ENCODE measurements at regions not wholly inside any gene's neighbourhood (a gene's known extent, or its start where the extent isn't known, plus 50 kb on each side); places are given as distances from the start of the nearest gene placed in this dataset.

GRCh38 chr11:27239305-27239942, 123.6 kb downstream of the CCDC34 start:
- H4K20me1 ChIP-seq (ENCODE audit: insufficient read depth, low read length), result no peaks in the 10 kb centered on the region
- H3K4me3 ChIP-seq (ENCODE audit: low read depth, low read length, poor library complexity, severe bottlenecking), result no peak overlapping the region
- intact Hi-C loops (cut with micrococcal nuclease; ENCODE audit: unreplicated experiment), result no loop called here
- no peaks in the 10 kb centered on the region for H3K36me3 ChIP-seq (ENCODE audit: insufficient read depth, low read length)
- no peaks in the 10 kb centered on the region for H3K9me3 ChIP-seq (ENCODE audit: low read length)
- ChIA-PET CTCF (ENCODE audit: unreplicated experiment) (no interaction called here), POLR2A (no interaction called here)
- DNase-seq (ENCODE audit: low spot score), result no peak
- no peak overlapping the region for H3K27ac ChIP-seq (ENCODE audit: low read depth, low read length, poor library complexity, severe bottlenecking)
- H2AFZ ChIP-seq (ENCODE audit: low read length), result no peak overlapping the region
- H3K9me2 ChIP-seq (ENCODE audit: insufficient read depth, low read length), result no peaks in the 10 kb centered on the region
- H3K4me2 ChIP-seq (ENCODE audit: low read length), result no peak overlapping the region
- no peaks in the 10 kb centered on the region for H3K79me2 ChIP-seq (ENCODE audit: insufficient read depth, low read depth, low read length)
- peaks cover 9% of the 10 kb centered on the region for H3K4me1 ChIP-seq (ENCODE audit: insufficient read depth, low read length, poor library complexity, severe bottlenecking)
- no TSS peak for BruUV-seq (replicated peaks)
- TF ChIP-seq EZH2phosphoT487 (IDR thresholded peaks at IDR 0.05; ENCODE audit: borderline replicate concordance, low read depth, low read length), result no peak
- no peak for TF ChIP-seq CTCF (conservative IDR thresholded peaks at IDR 0.05; ENCODE audit: low read length)

GRCh38 chr11:27238811-27239210, 124.2 kb downstream of the CCDC34 start:
- Histone ChIP-seq H3K36me3 (ENCODE audit: insufficient read depth, low read length) (no peaks in the 10 kb centered on the region), H3K79me2 (ENCODE audit: insufficient read depth, low read depth, low read length) (no peaks in the 10 kb centered on the region), H4K20me1 (ENCODE audit: insufficient read depth, low read length) (no peaks in the 10 kb centered on the region), H2AFZ (ENCODE audit: low read length) (no peak overlapping the region), H3K4me2 (ENCODE audit: low read length) (no peak overlapping the region), H3K27ac (ENCODE audit: low read depth, low read length, poor library complexity, severe bottlenecking) (no peak overlapping the region), H3K4me1 (ENCODE audit: insufficient read depth, low read length, poor library complexity, severe bottlenecking) (peaks cover 15% of the 10 kb centered on the region), H3K4me3 (ENCODE audit: low read depth, low read length, poor library complexity, severe bottlenecking) (no peak overlapping the region), H3K9me2 (ENCODE audit: insufficient read depth, low read length) (no peaks in the 10 kb centered on the region), H3K9me3 (ENCODE audit: low read length) (no peaks in the 10 kb centered on the region)
- no TSS peak for BruUV-seq (replicated peaks)
- ChIA-PET CTCF (ENCODE audit: unreplicated experiment) (no interaction called here), POLR2A (interaction anchor here (0.7 kb wide), 1 partner anchor 153 kb away, joined by 3 read pairs; no protein-coding TSS in a partner anchor)
- intact Hi-C loops (cut with micrococcal nuclease; ENCODE audit: unreplicated experiment), result no loop called here
- DNase-seq (ENCODE audit: low spot score), result no peak
- TF ChIP-seq EZH2phosphoT487 (IDR thresholded peaks at IDR 0.05; ENCODE audit: borderline replicate concordance, low read depth, low read length) (no peak), CTCF (conservative IDR thresholded peaks at IDR 0.05; ENCODE audit: low read length) (no peak)

- Histone ChIP-seq H3K4me3 (ENCODE audit: low read depth, low read length, poor library complexity, severe bottlenecking) (no peak overlapping the region), H2AFZ (ENCODE audit: low read length) (no peak overlapping the region), H3K79me2 (ENCODE audit: insufficient read depth, low read depth, low read length) (no peaks in the 10 kb centered on the region), H3K4me2 (ENCODE audit: low read length) (no peak overlapping the region), H3K36me3 (ENCODE audit: insufficient read depth, low read length) (no peaks in the 10 kb centered on the region), H3K4me1 (ENCODE audit: insufficient read depth, low read length, poor library complexity, severe bottlenecking) (peaks cover 19% of the 10 kb centered on the region), H4K20me1 (ENCODE audit: insufficient read depth, low read length) (no peaks in the 10 kb centered on the region), H3K9me3 (ENCODE audit: low read length) (no peaks in the 10 kb centered on the region), H3K27ac (ENCODE audit: low read depth, low read length, poor library complexity, severe bottlenecking) (no peak overlapping the region), H3K9me2 (ENCODE audit: insufficient read depth, low read length) (no peaks in the 10 kb centered on the region)
- no peak for DNase-seq (ENCODE audit: low spot score)
- no peak for TF ChIP-seq CTCF (conservative IDR thresholded peaks at IDR 0.05; ENCODE audit: low read length)
- no peak for TF ChIP-seq EZH2phosphoT487 (IDR thresholded peaks at IDR 0.05; ENCODE audit: borderline replicate concordance, low read depth, low read length)
- intact Hi-C loops (cut with micrococcal nuclease; ENCODE audit: unreplicated experiment), result no loop called here
- no TSS peak for BruUV-seq (replicated peaks)
- CTCF ChIA-PET (ENCODE audit: unreplicated experiment), result no interaction called here
- POLR2A ChIA-PET, result no interaction called here
Measured at GRCh38 chr11:27237643-27238042, 125.4 kb downstream of the CCDC34 start.

Measured in OCI-LY7 (cell line).